GM18498 (cell line): ENCODE measurements at regions not wholly inside any gene's neighbourhood (a gene's known extent, or its start where the extent isn't known, plus 50 kb on each side); places are given as distances from the start of the nearest gene placed in this dataset.

Source experiments
- ATAC-seq: cut with Tn5 transposase; IDR thresholded peaks from one replicate; pipeline ENCODE4 v1.9.1; 2021; ENCODE audit warnings: mild to moderate bottlenecking, moderate library complexity; ENCODE audit not compliant: unreplicated experiment

DNA sequence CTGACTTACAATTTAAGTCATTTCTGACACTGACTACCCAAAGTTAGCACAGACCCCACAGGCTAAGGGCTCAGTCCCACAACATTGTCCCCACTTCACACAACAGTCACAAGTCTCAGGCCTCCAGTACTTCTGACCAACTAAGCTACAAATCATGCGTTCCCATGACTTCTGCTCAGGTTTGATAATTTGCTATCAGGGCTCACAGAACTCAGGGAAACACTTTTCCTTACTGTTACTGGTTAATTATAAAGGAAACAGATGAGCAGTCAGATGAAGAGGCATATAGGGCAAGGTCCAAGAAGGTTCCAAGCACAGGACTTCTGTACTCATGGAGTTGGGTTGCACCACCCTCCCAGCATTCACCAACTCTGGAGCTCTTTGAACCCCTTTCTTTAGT, 151.2 kb upstream of the TNR start:
- ATAC-seq: no peak

DNA sequence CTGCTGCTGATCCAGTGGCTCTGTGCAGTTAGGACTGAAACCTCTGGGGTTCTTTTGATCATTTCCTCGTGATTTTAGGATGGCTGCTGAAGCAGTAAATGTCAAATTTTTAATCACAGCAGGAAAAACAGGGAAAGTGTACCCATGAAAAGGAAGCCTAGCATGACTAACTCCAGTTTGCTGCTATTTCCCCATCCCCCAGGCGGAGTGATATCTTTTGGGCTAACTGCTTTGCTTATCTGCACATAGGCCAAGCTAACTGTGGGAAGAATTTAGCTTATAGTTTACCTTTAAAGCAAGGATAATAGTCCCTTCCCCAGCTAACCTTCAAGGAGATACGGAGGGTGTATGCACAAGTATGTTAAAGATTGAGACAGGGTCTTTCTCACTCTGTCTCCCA, 149.8 kb upstream of the TNR start:
- ATAC-seq: no peak

DNA sequence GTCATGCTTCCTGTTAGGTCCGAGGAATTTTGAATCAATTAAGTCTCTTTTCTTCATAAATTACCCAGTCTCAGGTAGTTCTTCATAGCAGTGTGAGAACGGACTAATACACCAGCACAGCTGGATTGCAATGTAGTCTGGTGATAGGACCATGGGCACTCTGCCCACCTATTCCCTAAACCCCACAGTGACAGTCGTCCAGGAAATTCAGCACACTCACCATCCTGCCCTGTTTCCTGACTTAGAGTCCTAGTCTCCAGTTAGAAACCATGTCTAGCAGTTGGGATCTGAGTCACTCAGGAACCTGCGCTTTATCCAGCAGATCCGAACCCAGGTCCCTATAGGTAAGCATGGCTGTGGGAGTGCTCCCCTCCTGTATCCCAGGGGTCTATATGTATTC, 149.3 kb upstream of the TNR start:
- ATAC-seq: no peak

DNA sequence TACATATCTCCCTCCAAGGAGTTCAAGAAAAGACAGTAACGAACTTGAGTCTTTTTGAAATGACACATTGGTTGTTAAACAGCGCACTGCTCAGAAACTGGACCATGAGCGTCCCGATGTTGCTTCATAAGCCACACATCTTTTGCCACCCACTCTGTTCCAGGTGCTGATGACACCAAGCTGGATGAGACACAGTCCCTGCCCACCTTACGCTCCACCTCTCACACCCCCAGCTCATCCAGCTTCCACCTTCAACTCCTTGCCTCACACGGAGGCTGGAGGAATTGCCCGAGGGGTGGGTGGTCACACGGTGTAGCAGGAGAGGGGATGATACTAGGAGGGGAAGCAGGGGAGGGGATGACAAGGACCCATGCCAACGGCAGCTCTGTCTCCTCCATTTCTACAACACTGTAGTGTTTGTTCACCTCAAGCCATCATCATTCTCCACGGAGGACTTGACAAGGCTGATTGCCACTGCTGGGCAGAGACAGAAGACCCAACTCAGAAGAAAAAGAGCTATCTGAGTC, 148.5 kb upstream of the TNR start:
- ATAC-seq: no peak

DNA sequence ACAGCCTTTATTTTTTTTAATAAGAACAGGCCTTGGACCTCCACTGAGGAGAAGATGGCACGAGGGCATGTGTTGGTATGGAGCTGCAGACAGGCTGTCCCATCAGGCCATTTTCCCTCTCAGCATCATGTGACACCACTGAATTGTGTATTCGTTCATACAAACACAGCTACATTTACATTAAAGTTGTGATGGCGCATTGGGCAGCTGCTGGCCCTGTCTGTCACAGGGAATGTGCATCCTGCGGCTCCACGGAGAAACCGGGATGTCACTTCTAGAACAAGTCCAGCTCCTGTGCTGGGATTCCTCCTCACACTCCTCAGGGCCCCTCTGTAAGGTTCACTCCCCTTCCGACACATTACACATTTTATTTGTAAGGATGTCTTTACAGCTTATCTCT, 147.6 kb upstream of the TNR start:
- ATAC-seq: no peak

DNA sequence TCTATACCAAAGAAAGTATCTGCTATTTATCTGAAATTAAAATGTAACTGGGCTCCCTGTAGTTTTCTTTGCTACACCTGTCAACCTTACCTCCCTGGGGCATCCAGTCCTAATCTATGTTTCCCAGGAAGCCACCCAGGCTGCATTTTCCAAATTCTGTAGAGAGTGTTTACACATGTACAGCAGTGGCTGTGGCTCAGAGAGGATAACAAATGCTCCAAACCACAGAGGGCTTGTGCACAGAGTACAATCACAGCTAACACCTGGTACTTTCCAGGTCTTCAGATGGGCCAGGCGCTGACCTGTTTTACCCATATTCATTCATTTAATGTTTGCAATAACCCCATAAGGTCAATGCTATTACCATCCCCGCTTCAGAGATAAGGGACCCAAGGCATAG, 146.5 kb upstream of the TNR start:
- ATAC-seq: no peak

DNA sequence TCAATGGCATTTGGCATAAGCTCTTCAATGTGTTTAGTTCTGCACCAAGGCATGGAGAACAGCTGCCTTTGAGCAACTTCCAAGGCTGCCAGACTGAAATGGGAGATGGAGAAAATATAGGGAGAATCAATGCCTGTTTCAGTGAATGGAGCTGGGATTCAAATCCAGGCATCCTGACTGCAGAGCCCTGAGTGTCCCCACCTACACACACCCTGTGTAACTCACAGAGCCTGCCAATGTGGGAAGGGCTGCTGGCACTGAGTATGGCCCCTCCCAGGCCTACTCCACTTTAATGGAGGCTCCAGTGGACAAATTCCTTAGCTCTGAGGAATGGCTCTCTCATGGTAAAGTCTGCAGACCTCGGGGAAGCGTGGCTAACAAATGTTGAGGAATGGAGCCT, 145.6 kb upstream of the TNR start:
- no peak for ATAC-seq

DNA sequence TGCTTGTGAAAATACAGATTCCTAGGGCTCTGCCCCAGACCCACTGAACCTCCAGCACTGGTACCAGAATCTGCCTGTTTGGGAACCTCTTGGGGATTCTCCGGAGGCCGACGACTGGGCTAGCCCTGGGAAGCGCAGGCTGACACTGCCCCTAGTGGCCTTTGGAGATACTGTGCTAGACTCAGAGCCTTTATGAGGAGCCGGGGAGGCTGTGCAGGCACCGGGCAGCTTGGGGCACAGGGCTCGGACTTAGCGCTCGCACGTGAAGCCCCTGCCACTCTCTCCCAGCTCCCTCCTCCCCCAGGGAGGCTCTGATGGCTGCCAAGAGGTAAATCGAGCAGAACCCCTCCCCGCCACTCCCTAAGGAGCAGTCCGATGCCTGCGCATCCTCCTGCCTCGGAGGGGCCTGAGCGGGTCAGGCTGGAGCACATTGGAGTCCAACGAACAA, 144.6 kb upstream of the TNR start:
- ATAC-seq: peak; percentile 86

DNA sequence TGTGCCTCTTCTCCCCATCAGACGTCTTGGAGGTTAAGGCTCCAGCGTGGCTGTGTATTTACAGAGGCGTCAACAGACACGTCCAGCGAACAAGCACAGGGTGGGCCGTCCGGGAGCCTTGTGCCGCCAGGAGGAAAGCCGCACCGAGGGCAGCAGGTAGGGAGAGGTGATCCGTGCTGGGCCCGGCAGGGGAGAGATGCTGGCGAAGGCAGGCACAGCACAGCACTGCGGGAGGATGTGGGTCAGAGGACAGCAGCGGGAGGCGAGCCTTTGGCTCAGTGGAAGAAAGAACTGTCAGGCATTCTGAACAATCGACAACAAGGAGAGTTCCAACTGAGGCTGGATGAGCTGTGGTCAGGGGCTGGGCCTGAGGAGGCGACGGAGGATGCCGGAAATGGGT, 144.1 kb upstream of the TNR start:
- ATAC-seq: no peak

DNA sequence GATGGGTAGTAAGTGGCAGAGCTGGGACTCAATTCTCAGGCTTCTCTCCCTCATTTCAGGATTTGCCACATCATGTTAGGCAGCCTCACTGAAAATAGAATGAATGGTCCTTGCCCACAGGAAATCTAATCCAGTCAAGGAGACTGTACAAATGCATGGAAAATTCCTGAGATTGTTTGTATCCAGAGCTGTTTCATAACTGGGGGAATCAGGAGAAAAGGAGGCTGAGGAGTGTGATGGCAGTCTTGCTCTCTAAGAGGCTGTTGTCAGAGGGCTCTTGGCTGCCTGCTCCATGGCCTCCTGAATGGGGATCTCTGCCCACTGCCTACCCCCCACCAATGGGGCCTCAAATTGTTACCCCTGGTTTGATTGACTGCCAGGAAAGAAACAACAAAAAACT, 141.9 kb upstream of the TNR start:
- ATAC-seq: no peak

DNA sequence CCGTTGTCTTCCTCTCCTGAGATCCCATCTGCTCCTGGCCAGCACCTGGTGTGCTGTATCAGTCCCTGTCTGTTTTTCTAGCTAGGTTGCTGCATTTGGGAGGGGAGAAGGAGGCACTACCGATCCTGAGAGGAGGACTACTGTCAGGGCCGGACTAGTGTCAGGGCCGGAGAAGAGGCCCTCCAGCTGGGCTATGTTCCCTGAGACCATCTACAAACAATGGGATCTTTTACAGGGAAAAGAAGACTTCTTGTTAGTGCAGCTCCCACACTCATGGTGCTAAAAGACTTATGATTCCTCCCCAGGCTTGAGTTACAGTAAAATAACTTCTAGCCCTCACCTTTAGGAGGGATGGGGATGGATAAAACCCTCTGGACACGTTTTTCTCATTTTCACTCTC, 141.0 kb upstream of the TNR start:
- ATAC-seq: no peak

DNA sequence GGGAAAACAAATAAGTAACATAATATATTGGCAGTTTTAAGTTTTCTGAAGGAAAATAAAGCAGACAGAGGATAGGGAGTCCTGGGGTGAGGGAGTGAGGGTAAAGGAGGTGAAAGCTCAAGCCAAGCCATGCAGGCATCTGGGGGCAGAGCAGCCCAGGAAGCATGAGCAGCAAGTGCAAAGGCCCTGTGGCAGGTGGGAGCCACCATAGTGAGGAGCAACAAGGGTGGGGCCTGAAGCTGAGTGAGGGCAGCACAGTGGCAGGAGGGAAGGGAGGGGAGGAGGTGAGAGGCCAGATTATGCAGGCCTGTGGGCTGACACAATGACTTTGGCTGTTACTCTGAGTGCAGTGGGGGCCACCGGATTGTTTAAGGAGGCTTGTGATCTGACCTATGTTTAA, 138.8 kb upstream of the TNR start:
- no peak for ATAC-seq

DNA sequence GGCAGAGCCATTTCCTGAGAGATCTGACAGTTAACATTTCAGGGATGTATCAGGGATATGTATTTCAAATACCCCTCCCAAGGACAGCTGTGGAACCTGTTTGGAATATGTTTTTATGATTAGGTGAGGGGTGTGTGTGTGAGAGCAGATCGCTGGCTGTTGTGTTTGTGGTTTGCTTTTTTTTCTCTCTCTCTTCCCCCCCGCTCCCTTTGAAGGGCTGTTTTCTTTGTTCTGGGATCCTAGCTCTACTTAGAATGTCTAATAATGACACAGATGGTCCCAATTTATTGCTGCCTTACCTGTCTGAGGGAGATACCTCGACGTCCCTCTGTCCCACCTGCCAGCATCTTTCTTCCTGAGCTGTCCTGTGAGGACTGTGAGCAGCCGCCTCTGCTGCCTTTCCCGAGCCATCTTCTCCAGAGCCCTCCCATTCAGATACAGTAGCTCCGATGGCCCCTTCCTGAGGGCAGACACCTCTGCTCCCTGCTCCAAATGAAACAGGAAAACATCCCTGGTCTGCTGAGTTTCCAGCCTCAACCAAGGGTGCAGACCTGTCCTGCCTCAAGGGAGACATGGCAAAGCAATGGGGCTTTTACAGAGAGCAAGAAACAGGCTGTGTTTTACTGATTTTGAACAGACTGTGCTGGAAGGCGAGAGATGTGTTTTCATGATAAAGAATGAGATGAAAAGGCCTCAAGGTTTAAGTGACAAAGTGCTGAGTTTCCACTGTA, 138.0 kb upstream of the TNR start:
- no peak for ATAC-seq

DNA sequence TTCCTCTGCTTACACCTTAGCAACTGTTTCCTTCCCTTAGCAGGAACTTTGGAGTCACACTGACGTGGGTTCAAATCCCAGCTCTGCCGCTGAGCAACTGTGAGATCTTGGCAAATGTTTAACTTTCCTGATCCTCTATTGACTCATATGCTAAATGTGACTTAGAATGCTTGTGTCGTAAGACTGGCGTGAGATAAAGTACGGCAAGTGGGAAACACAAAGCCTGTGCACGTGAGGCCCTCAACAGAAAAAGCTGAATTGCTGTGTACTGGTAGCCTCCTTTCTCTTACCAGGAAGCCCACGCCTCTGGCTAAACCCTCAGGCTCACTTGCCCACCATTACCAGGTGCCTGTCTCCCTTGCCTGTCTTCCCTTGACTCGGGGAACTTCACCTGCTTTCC, 135.4 kb upstream of the TNR start:
- no peak for ATAC-seq

DNA sequence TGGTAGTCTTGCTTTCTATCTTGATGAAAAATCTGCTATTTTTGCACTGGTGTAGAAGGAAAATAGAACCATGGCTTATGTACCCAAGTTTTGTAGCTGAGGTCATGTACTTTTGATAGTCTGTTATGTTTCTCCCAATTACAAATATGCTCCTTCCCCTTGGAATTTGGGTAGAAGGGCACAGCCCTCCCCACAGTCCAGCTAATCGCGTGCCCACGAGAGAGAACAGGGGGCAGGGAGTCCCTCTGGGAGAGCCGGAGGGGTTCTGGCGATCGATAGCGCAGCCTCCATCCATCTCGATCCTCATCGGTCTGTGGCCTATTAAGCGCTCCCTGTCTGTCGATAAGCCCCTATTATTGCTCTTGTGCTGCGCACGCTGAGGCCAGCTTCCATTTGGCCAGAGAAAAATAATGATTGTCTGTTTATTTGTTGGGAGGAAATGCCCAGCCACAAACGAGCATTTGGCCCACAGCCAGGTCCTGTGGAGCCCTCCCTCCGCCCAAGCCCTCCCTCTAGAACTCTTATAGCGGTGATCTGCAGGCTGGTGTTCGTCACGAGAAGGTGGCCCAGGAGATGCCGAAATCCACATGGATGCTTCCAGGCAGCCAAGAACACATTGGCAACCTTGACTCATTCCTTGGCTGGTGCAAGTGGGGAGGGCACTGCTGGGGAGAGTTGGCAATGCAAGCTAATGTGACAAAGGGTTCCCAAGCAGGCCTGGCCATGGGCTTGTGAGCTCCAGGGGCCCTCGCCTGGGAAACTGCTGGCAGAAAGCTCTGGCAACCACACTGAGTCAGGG, 134.7 kb upstream of the TNR start:
- no peak for ATAC-seq

DNA sequence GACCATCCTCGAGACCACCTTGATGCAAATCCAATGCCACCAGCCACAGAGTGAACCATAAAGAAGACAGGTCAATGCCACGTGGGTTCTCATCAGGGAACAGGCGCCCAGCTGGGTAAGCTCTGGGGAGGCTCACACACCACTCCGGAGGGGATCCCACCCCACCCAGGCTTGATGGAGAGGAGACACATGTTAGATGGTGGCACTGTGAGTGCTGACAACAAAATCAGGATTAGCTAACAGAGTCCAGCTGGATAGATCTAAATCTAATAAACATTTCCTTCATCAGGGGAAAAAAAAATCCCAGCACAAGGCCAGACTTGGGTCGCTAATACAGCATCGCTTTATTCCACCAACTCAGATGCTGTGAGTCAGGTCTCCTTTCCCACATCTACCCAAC, 132.2 kb upstream of the TNR start:
- no peak for ATAC-seq

DNA sequence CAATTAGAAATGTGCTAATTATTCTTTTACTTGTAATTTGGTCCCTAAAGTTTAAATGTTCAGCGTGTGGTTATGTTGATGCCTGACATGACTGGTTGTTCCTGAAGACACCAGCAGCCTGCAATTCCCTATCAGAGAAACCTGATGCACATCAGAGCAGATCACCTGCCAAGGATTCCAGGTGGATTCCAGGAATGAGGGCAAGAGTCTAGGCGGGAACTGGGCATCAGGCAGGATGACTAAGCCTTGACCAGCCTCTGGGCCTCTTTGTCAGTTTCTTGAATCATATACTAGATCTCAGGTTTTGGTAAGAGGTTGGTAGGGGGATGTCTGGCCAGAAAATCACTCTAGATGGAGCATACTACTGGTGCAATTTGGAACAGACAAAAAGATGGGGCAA, 130.7 kb upstream of the TNR start:
- no peak for ATAC-seq

DNA sequence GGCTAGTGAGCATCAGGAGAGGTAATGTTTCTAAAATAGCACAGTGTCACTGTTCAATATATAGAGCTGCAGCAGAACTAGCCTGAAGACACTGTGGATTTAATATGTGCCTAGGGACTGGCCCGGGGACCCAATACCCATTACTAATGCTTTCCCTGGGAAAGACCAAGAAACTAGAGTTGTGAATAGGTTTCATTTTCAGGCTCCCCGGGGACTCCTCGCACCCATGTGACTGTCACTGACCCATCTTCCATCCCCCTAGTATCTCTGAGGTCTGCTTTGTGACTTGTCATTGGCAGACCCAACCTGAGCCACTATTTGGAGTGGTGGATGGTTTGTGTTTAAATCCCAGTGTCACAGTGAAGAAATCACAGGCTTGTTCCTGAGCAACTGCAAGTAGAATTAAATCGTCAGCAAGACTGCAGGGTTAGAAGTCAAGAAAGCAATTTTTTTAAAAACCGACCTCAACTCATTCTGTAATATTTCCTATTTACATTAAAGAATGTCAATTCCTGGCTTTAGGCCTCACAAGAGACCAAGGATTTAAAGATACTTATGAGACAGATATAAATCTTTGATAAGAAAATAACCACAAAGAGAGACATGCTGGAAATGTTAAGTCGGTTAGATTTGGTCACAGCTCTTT, 130.0 kb upstream of the TNR start:
- peak; percentile 74 for ATAC-seq

DNA sequence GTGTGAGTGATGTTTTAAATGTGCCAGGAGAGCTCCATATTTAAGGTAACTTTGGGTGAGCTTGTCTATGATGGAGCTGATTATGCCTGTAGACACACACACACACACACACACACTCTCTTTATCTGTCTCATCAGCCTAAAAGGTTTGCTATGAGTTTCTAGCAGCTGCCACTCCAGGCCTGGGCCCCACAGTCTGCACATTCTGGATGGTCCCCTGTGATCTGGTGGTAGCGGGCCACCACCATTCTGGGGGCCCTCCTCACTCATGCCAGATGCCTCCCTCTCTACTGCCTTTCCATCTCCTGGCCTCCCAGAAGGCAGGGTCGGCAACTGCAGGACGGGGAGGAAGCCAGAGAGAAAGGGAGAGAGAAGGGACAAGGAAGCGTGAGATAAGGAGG, 129.2 kb upstream of the TNR start:
- no peak for ATAC-seq

DNA sequence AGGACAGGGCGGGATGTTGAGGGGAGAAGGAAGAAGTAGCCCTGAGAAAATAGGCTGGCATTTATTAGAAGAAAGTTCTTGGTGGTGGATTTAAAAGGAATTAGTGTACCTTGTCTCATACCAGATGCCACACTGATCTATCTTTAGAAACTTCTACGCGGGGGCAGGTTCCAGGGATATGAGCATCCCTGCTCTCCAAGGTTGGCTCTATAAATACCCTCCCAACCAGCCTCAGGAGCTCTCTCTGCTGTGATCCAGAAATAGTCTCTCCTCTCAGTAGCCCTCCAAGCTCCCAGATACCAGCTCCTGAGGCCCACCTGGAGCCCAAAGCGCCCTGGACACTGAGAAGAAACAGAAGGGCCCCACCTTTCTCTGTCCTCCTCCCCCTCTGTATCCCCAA, 128.3 kb upstream of the TNR start:
- no peak for ATAC-seq

DNA sequence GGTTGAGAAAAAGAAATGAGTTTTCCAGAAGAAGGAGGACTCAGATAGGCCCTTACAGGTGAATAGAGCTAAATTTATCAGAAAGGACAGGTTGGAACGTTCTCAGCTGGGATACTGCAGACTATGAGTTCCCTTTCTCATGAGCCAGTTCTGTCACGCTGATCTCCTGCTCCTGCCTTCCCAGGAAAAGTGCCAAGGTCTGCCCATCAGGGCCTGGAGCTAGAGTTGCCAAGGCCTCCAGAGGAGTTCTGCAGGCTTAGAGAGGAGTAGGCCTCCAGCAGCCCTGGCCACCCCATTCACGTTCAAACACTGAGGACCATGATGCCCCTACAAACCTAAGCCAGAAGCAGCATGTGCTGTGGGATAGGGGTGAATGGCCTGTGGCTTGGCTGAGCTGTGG, 126.8 kb upstream of the TNR start:
- no peak for ATAC-seq

DNA sequence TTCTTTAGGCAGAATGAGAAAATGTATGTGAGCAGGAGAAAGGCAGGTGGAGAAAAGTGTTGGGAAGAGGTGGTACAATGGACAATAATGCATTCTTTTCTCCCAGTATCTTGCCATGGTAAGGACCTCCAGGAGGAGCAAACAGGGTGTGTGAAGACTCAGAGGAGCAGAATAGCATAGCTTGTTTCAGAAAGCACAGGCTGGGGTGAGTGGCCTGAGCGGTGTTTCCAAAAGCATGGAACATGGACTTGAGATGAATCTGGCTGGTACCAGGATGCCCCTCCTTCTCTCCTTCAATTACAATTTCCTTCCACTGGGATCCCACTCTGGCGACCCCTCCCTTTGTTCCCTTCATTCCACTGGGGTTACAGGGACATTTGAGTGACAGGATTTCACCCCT, 123.4 kb upstream of the TNR start:
- ATAC-seq: no peak
